OCI-LY1 (cell line): ENCODE measurements at regions not wholly inside any gene's neighbourhood (a gene's known extent, or its start where the extent isn't known, plus 50 kb on each side); places are given as distances from the start of the nearest gene placed in this dataset.

ENCODE experiments used
- H2AFZ ChIP-seq: fragments of 200-600 bp; sonication (generic), shearing (Covaris generic); 2 replicates; pipeline ENCODE4 v1.6.0; 2014; ENCODE audit warnings: antibody characterized with exemption, mild to moderate bottlenecking, low read length
- H3F3A ChIP-seq: fragments of 200-600 bp; sonication (generic), shearing (Covaris generic); 2 replicates; pipeline ENCODE4 v1.6.0; 2014; ENCODE audit warnings: mild to moderate bottlenecking, antibody characterized with exemption, low read length, moderate library complexity; ENCODE audit not compliant: insufficient read depth
- H3K27ac ChIP-seq: fragments of 200-600 bp; sonication (generic); 2 replicates; pipeline ENCODE4 v1.5.1; 2014; ENCODE audit warnings: low read length, mixed run types, mild to moderate bottlenecking, low read depth; ENCODE audit not compliant: poor library complexity, severe bottlenecking
- H3K27me3 ChIP-seq: fragments of 200-600 bp; sonication (generic); 2 replicates; pipeline ENCODE4 v1.6.0; 2014; ENCODE audit warnings: antibody characterized with exemption, mild to moderate bottlenecking, low read length, moderate library complexity; ENCODE audit not compliant: insufficient read depth
- H3K36me3 ChIP-seq: fragments of 200-600 bp; sonication (generic); 2 replicates; pipeline ENCODE4 v1.6.1; 2014; ENCODE audit warnings: mild to moderate bottlenecking, antibody characterized with exemption, low read length, moderate library complexity, mixed read lengths; ENCODE audit not compliant: insufficient read depth
- H3K4me1 ChIP-seq: fragments of 200-600 bp; sonication (generic); 2 replicates; pipeline ENCODE4 v1.5.1; 2014; ENCODE audit warnings: mild to moderate bottlenecking, low read length, moderate library complexity; ENCODE audit not compliant: insufficient read depth, severe bottlenecking
- H3K4me2 ChIP-seq: fragments of 200-600 bp; sonication (generic), shearing (Covaris generic); 2 replicates; pipeline ENCODE4 v1.6.1; 2014; ENCODE audit warnings: low read length
- H3K4me3 ChIP-seq: fragments of 200-600 bp; sonication (generic); 2 replicates; pipeline ENCODE4 v1.5.1; 2014; ENCODE audit warnings: low read length, low read depth, mild to moderate bottlenecking, mixed read lengths; ENCODE audit not compliant: poor library complexity, severe bottlenecking
- H3K79me2 ChIP-seq: fragments of 200-600 bp; shearing (Covaris generic); 2 replicates; pipeline ENCODE4 v1.6.1; 2016; ENCODE audit warnings: mixed run types, low read length, mixed read lengths; ENCODE audit not compliant: insufficient read depth
- H3K9ac ChIP-seq: fragments of 200-600 bp; sonication (generic), shearing (Covaris generic); 2 replicates; pipeline ENCODE4 v1.6.1; 2014; ENCODE audit warnings: mild to moderate bottlenecking, low read length, mixed read lengths
- H3K9me2 ChIP-seq: fragments of 200-600 bp; sonication (generic), shearing (Covaris generic); 2 replicates; pipeline ENCODE4 v1.6.1; 2014; ENCODE audit warnings: low read depth, mild to moderate bottlenecking, low read length, mixed read lengths
- H3K9me3 ChIP-seq: fragments of 200-600 bp; shearing (Covaris generic); 2 replicates; pipeline ENCODE4 v1.6.1; 2014; ENCODE audit warnings: low read length, mixed read lengths
- H4K20me1 ChIP-seq: fragments of 200-600 bp; sonication (generic), shearing (Covaris generic); 2 replicates; pipeline ENCODE4 v1.6.0; 2016; ENCODE audit warnings: mild to moderate bottlenecking, low read length; ENCODE audit not compliant: insufficient read depth
- CTCF ChIP-seq: fragments of 200-600 bp; sonication (generic), shearing (Covaris generic); IDR thresholded peaks from 2 replicates; pipeline ENCODE4 v1.5.1; 2017; ENCODE audit warnings: mild to moderate bottlenecking, antibody characterized with exemption, low read length, moderate library complexity, mixed read lengths
- EZH2 ChIP-seq: fragments of 200-600 bp; sonication (generic), shearing (Covaris generic); IDR thresholded peaks from 2 replicates; pipeline ENCODE4 v1.8.0; 2017; ENCODE audit warnings: borderline replicate concordance, mixed run types, mild to moderate bottlenecking, antibody characterized with exemption, low read length, moderate library complexity, mixed read lengths

DNA sequence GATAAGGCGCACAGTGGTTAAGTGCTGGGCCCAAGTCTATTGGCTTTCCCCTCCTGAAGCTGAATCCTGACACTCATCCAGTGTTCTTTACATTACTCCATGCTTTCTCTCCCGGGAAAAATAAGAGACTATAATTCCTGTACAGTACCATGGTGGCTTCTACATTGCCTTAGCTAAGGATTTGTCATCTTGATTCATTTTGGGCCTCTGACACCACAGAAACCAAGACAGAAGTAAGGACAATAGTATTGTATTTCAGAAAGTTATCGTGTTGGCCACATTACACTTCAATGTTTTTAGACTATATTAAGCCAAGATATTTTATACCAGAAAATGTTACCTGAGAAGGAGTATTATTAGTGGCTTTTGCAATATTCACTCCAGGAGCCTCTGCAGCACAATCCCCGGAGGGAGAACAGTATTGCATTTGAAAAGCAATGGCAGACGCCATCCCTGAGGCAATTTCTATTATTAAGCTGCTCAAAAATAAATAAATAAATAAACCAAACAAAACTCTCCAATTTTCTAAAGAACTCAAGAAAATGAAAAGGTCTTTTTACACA lies 267.9 kb downstream of the ENC1 start:
- no peaks in the 10 kb centered on the region for H3K4me1 ChIP-seq
- H3K27me3 ChIP-seq = no peaks in the 10 kb centered on the region
- H3K4me3 ChIP-seq = no peak overlapping the region
- no peaks in the 10 kb centered on the region for H4K20me1 ChIP-seq
- no peak overlapping the region for H3K4me2 ChIP-seq
- H3K9me2 ChIP-seq = no peaks in the 10 kb centered on the region
- TF ChIP-seq CTCF = no peak
- TF ChIP-seq EZH2 = no peak
- H3K36me3 ChIP-seq = no peaks in the 10 kb centered on the region
- H3F3A ChIP-seq = no peaks in the 10 kb centered on the region
- no peak overlapping the region for H3K27ac ChIP-seq
- no peak overlapping the region for H3K9ac ChIP-seq
- no peaks in the 10 kb centered on the region for H3K9me3 ChIP-seq
- no peaks in the 10 kb centered on the region for H3K79me2 ChIP-seq
- no peak overlapping the region for H2AFZ ChIP-seq

DNA sequence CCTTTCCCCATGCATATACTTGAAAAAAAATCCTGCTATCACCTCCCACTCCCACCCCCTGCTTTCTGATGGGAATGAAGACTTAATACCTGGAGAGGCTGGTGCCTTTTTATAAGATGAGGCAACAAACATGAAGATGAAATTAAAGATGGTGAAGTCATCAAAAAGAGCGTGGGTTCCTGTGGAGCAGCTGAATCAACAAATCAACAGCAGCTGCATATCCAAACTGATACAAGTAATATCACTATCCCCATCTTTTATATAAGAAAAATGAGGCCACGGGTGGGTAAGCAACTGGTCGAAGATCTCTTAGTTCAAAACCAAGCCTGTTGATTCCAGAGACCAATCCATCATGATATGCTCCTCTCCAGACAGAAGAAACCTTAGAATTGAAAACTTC lies 268.5 kb downstream of the ENC1 start:
- Histone ChIP-seq H2AFZ (no peak overlapping the region), H3K4me1 (no peaks in the 10 kb centered on the region), H3K36me3 (no peaks in the 10 kb centered on the region), H4K20me1 (no peaks in the 10 kb centered on the region), H3K79me2 (no peaks in the 10 kb centered on the region), H3K27ac (no peak overlapping the region), H3K4me3 (no peak overlapping the region), H3K9me3 (no peaks in the 10 kb centered on the region), H3K9ac (no peak overlapping the region), H3K9me2 (no peaks in the 10 kb centered on the region), H3K4me2 (no peak overlapping the region), H3K27me3 (no peaks in the 10 kb centered on the region), H3F3A (no peaks in the 10 kb centered on the region)
- TF ChIP-seq EZH2 (no peak), CTCF (no peak)

- H3K9ac ChIP-seq = no peak overlapping the region
- H3K79me2 ChIP-seq = no peaks in the 10 kb centered on the region
- no peak overlapping the region for H3K27ac ChIP-seq
- no peaks in the 10 kb centered on the region for H3K9me3 ChIP-seq
- H2AFZ ChIP-seq = no peak overlapping the region
- TF ChIP-seq CTCF (no peak), EZH2 (no peak)
- H3F3A ChIP-seq = no peaks in the 10 kb centered on the region
- no peaks in the 10 kb centered on the region for H3K36me3 ChIP-seq
- no peaks in the 10 kb centered on the region for H3K27me3 ChIP-seq
- H3K4me2 ChIP-seq = no peak overlapping the region
- no peaks in the 10 kb centered on the region for H3K9me2 ChIP-seq
- H3K4me3 ChIP-seq = no peak overlapping the region
- no peaks in the 10 kb centered on the region for H3K4me1 ChIP-seq
- H4K20me1 ChIP-seq = no peaks in the 10 kb centered on the region
These were observed 268.9 kb downstream of the ENC1 start for GRCh38 chr5:74371621-74372020.
